Transverse colon (tissue), 4 donors: ENCODE measurements at regions not wholly inside any gene's neighbourhood (a gene's known extent, or its start where the extent isn't known, plus 50 kb on each side); places are given as distances from the start of the nearest gene placed in this dataset.

ENCODE experiments used
- CTCF ChIP-seq, 5 experiments: fragments of 200-600 bp in 3 of 5; fragments of 450-650 bp in 2 of 5; sonication (generic) in 3 of 5; IDR thresholded peaks; 1 replicate in 2 of 5; 2 replicates in 3 of 5; pipeline ENCODE4 v1.5.1; 2016 to 2017; ENCODE audit warnings: antibody characterized with exemption in 5 of 5, inconsistent platforms in 3 of 5, mild to moderate bottlenecking in 2 of 5, moderate library complexity in 1 of 5
- EP300 ChIP-seq: sonication (generic); formaldehyde crosslinking; IDR thresholded peaks from one replicate; pipeline ENCODE4 v1.6.1; 2017; ENCODE audit warnings: antibody characterized with exemption, low read depth
- POLR2A ChIP-seq: fragments of 450-650 bp; IDR thresholded peaks from one replicate; pipeline ENCODE4 v1.6.1; 2016; ENCODE audit warnings: antibody characterized with exemption, mild to moderate bottlenecking, moderate library complexity
- POLR2AphosphoS5 ChIP-seq, 3 donors: sonication (generic); formaldehyde crosslinking; IDR thresholded peaks; one replicate each; pipeline ENCODE4 v1.6.1; 2016; ENCODE audit warnings: antibody characterized with exemption in 3 of 3

- no peak for TF ChIP-seq POLR2AphosphoS5 (IDR thresholded peaks at IDR 0.05)
- TF ChIP-seq EP300: no peak
- TF ChIP-seq CTCF (IDR thresholded peaks at IDR 0.05): no peak
- no peak for TF ChIP-seq POLR2A
Measured at GRCh38 chr2:107437807-107438206, 388.9 kb upstream of the RGPD4 start.
